Fibroblast of lung (primary cell): ENCODE measurements at regions not wholly inside any gene's neighbourhood (a gene's known extent, or its start where the extent isn't known, plus 50 kb on each side); places are given as distances from the start of the nearest gene placed in this dataset.
A peak's percentile ranks its signal among the peaks of the same experiment; 100 is the strongest.

Experiments
- DNase-seq, 2 donors: peaks; one replicate each; pipeline versions ENCODE4 v3.0.0 to v3.0.0-alpha.2; 2010; ENCODE audit warnings: low read depth in 2 of 2
- H2AFZ ChIP-seq: 2 replicates; pipeline ENCODE4 v1.5.1; 2012; ENCODE audit warnings: low read length, control low read depth, inconsistent platforms
- H3K27ac ChIP-seq: 2 replicates; pipeline ENCODE4 v1.5.1; 2011; ENCODE audit warnings: low read length, control low read depth; ENCODE audit not compliant: insufficient read depth
- H3K27me3 ChIP-seq: 2 replicates; pipeline ENCODE4 v1.5.1; 2011; ENCODE audit warnings: mild to moderate bottlenecking, low read length; ENCODE audit not compliant: control insufficient read depth, insufficient read depth
- H3K36me3 ChIP-seq: 2 replicates; pipeline ENCODE4 v1.5.1; 2011; ENCODE audit warnings: low read length; ENCODE audit not compliant: control insufficient read depth, insufficient read depth
- H3K4me1 ChIP-seq: 2 replicates; pipeline ENCODE4 v1.5.1; 2011; ENCODE audit warnings: low read length; ENCODE audit not compliant: control insufficient read depth, insufficient read depth; ENCODE audit errors: extremely low read depth
- H3K4me2 ChIP-seq: 2 replicates; pipeline ENCODE4 v1.5.1; 2011; ENCODE audit warnings: low read length, control low read depth; ENCODE audit not compliant: insufficient read depth; ENCODE audit errors: extremely low read depth
- H3K4me3 ChIP-seq, 4 experiments: fragments of 200-600 bp in 1 of 4; sonication (generic) in 1 of 4; replicated peaks in 1 of 4; 2 replicates each; pipeline ENCODE4 v1.5.1; 2011 to 2016; ENCODE audit warnings: low read length in 4 of 4, low read depth in 3 of 4, mild to moderate bottlenecking in 3 of 4, control low read depth in 2 of 4, inconsistent platforms in 1 of 4, mixed read lengths in 1 of 4; ENCODE audit not compliant: insufficient read depth in 1 of 4; ENCODE audit errors: control extremely low read depth in 1 of 4
- H3K79me2 ChIP-seq: 2 replicates; pipeline ENCODE4 v1.5.1; 2012; ENCODE audit warnings: mild to moderate bottlenecking, low read length, inconsistent platforms; ENCODE audit not compliant: control insufficient read depth, insufficient read depth
- H3K9ac ChIP-seq: 2 replicates; pipeline ENCODE4 v1.5.1; 2011; ENCODE audit warnings: mild to moderate bottlenecking, low read length, control low read depth; ENCODE audit not compliant: insufficient read depth
- H3K9me3 ChIP-seq: 2 replicates; pipeline ENCODE4 v1.5.1; 2012; ENCODE audit warnings: low read depth, low read length; ENCODE audit not compliant: control insufficient read depth, insufficient read depth
- H4K20me1 ChIP-seq: 2 replicates; pipeline ENCODE4 v1.5.1; 2011; ENCODE audit warnings: low read length; ENCODE audit not compliant: control insufficient read depth, insufficient read depth; ENCODE audit errors: extremely low read depth
- EZH2 ChIP-seq: IDR thresholded peaks from 2 replicates; pipeline ENCODE4 v1.5.1; 2012; ENCODE audit warnings: low read length, control low read depth, mild to moderate bottlenecking; ENCODE audit errors: missing control alignments
- TF ChIP-seq, protein P1 (sequence below), 2 donors: IDR thresholded peaks in 1 of 2; conservative IDR thresholded peaks in 1 of 2; 1 replicate in 1 of 2; 2 replicates in 1 of 2; pipeline ENCODE4 v1.5.1; 2011 to 2012; ENCODE audit warnings: low read length in 2 of 2, control low read depth in 1 of 2, inconsistent platforms in 1 of 2, low read depth in 1 of 2, mild to moderate bottlenecking in 1 of 2

DNA sequence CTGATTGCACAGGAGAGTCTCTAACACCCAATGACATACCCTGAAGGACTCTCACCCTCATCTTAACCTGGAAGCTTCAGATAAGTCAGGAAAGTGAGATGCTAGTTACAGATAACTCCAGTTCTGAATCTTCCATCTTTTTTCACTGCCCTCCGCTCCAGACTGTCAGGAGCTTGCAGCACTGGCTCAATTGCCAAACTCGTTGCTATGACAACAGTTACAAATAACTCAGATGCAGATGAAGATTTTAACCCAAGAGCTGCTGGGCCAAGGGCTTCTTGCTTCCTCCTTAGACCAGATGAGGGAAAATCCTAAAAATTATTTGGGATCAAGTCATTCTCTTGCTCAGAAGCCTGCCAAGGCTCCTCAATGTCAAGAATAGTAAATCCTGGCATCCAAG lies 109.1 kb upstream of the HUWE1 start:
- TF ChIP-seq, protein P1, sequence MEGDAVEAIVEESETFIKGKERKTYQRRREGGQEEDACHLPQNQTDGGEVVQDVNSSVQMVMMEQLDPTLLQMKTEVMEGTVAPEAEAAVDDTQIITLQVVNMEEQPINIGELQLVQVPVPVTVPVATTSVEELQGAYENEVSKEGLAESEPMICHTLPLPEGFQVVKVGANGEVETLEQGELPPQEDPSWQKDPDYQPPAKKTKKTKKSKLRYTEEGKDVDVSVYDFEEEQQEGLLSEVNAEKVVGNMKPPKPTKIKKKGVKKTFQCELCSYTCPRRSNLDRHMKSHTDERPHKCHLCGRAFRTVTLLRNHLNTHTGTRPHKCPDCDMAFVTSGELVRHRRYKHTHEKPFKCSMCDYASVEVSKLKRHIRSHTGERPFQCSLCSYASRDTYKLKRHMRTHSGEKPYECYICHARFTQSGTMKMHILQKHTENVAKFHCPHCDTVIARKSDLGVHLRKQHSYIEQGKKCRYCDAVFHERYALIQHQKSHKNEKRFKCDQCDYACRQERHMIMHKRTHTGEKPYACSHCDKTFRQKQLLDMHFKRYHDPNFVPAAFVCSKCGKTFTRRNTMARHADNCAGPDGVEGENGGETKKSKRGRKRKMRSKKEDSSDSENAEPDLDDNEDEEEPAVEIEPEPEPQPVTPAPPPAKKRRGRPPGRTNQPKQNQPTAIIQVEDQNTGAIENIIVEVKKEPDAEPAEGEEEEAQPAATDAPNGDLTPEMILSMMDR (conservative IDR thresholded peaks at IDR 0.05 in 1 of 2, IDR thresholded peaks at IDR 0.05 in 1 of 2; ENCODE audit: low read depth in 1 of 2, low read length in 2 of 2) = no peak
- TF ChIP-seq EZH2 = no peak
- peak; percentile 1 to 12 for DNase-seq
- H2AFZ ChIP-seq = no peak overlapping the region

DNA sequence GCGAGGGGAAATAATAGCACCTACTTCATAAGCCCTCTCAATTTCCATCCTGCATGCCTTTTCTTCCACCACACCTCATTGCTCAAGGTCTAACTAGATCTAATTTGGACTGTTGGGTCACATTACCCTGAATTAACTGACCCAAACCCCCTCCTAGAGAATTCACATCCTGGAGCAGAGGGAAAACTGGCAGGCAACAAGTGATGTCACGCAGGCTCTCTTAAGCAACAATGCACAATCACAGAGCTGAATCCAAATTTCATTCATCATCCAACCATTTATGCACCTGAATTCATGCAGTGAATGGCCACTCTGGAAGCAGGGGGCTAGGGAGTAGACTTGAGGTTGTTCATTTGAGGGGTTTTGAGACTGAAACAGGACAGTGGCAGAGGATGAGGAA lies 107.7 kb upstream of the HUWE1 start:
- Histone ChIP-seq H3K36me3 (no peaks in the 10 kb centered on the region), H4K20me1 (no peaks in the 10 kb centered on the region), H3K4me3 (no peak overlapping the region), H3K4me2 (no peak overlapping the region), H3K9me3 (no peaks in the 10 kb centered on the region), H3K9ac (no peak overlapping the region), H3K27me3 (no peaks in the 10 kb centered on the region), H3K4me1 (no peaks in the 10 kb centered on the region), H2AFZ (no peak overlapping the region), H3K27ac (no peak overlapping the region), H3K79me2 (no peaks in the 10 kb centered on the region)
- DNase-seq = no peak
- TF ChIP-seq, protein P1 (conservative IDR thresholded peaks at IDR 0.05 in 1 of 2, IDR thresholded peaks at IDR 0.05 in 1 of 2; ENCODE audit: low read depth in 1 of 2, low read length in 2 of 2) = no peak
- TF ChIP-seq EZH2 = no peak

More for the DNA sequence above, 109.1 kb upstream of the HUWE1 start:
- Histone ChIP-seq H3K27me3 (no peaks in the 10 kb centered on the region), H3K9me3 (no peaks in the 10 kb centered on the region), H4K20me1 (no peaks in the 10 kb centered on the region), H3K4me3 (no peak overlapping the region), H3K36me3 (no peaks in the 10 kb centered on the region), H3K9ac (no peak overlapping the region), H3K4me2 (no peak overlapping the region), H3K4me1 (no peaks in the 10 kb centered on the region), H3K27ac (no peak overlapping the region), H3K79me2 (no peaks in the 10 kb centered on the region)

DNA sequence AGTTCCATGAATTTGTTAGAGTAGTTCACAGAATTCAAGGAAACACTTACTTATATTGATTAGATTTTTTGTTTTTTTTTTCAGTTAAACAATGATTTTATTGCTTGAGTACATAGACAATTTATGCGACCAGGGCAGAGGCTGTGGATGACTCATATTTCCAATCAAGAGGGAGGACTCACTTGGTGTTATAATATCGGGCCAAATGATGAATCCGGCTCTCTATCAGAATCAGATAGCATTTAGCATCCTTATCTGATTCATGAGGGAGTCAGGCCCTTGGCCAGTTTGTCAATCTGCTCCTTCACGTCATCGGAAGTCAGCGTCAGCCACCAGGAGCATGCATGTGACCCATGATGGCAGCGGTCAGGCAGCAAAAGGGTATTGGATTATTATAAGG lies 82.3 kb upstream of the HUWE1 start:
- Histone ChIP-seq H3K27ac (no peak overlapping the region), H3K9me3 (no peaks in the 10 kb centered on the region), H3K4me3 (no peak overlapping the region), H3K36me3 (no peaks in the 10 kb centered on the region), H2AFZ (no peak overlapping the region), H3K4me2 (no peak overlapping the region), H3K9ac (no peak overlapping the region), H4K20me1 (no peaks in the 10 kb centered on the region), H3K79me2 (no peaks in the 10 kb centered on the region), H3K27me3 (no peaks in the 10 kb centered on the region), H3K4me1 (no peaks in the 10 kb centered on the region)
- TF ChIP-seq, protein P1 (conservative IDR thresholded peaks at IDR 0.05 in 1 of 2, IDR thresholded peaks at IDR 0.05 in 1 of 2; ENCODE audit: low read depth in 1 of 2, low read length in 2 of 2) = no peak
- no peak for TF ChIP-seq EZH2
- no peak for DNase-seq
